GM21737 (cell line): ENCODE measurements at regions not wholly inside any gene's neighbourhood (a gene's known extent, or its start where the extent isn't known, plus 50 kb on each side); places are given as distances from the start of the nearest gene placed in this dataset.
"Not testable (repeated sequence)": the region's sequence is repeated elsewhere in the genome, so short reads cannot be mapped to it uniquely, and the experiment has no call there.

Experiments used
- ATAC-seq: cut with Tn5 transposase; IDR thresholded peaks from one replicate; pipeline ENCODE4 v1.9.1; 2021; ENCODE audit warnings: mild to moderate bottlenecking, moderate library complexity; ENCODE audit not compliant: unreplicated experiment

GRCh38 chr21:8194042-8194441 is 2327.3 kb upstream of the TPTE start:
- peak; percentile 57 for ATAC-seq

DNA sequence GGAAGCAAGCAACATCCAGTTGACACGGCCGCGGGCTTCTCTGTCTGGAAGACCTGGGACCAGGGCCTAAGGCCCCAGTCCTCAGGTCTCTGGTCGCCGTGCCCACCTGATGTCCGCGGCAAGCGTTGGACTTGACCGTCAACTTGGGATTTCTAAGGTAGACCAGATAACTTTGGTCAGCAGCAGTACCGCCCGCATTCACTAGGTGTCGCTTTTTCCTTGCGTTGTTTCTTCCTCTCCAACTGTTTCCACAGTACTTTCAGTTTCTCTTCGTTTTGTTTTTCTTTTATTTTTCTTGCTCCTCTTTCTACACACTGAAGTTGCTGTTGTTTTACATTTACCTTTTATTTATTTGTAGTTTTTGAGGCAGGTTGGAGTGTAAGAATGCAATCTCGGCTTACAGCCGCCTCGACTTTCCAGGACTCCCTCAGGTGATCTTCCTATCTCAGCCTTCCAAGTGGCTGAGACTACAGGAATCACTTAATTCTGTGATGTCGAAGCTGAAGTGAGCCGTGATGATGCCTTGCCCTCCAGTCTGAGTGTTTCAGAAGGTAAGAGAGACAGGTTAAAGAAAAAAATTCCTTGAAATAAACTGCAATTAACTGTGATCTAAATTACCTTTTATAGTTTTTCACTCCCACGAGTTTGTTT is 2323.9 kb upstream of the TPTE start:
- peak; percentile 47 for ATAC-seq

- not testable (repeated sequence) for ATAC-seq
These were observed 2316.1 kb upstream of the TPTE start for GRCh38 chr21:8205094-8205891.

DNA sequence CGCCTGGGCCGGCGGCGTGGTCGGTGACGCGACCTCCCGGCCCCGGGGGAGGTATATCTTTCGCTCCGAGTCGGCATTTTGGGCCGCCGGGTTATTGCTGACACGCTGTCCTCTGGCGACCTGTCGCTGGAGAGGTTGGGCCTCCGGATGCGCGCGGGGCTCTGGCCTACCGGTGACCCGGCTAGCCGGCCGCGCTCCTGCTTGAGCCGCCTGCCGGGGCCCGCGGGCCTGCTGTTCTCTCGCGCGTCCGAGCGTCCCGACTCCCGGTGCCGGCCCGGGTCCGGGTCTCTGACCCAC is 2315.5 kb upstream of the TPTE start:
- not testable (repeated sequence) for ATAC-seq

- not testable (repeated sequence) for ATAC-seq
These were observed 2308.3 kb upstream of the TPTE start for GRCh38 chr21:8212986-8213550.

- ATAC-seq, result not testable (repeated sequence)
These were observed 2306.8 kb upstream of the TPTE start for GRCh38 chr21:8214539-8214938.

DNA sequence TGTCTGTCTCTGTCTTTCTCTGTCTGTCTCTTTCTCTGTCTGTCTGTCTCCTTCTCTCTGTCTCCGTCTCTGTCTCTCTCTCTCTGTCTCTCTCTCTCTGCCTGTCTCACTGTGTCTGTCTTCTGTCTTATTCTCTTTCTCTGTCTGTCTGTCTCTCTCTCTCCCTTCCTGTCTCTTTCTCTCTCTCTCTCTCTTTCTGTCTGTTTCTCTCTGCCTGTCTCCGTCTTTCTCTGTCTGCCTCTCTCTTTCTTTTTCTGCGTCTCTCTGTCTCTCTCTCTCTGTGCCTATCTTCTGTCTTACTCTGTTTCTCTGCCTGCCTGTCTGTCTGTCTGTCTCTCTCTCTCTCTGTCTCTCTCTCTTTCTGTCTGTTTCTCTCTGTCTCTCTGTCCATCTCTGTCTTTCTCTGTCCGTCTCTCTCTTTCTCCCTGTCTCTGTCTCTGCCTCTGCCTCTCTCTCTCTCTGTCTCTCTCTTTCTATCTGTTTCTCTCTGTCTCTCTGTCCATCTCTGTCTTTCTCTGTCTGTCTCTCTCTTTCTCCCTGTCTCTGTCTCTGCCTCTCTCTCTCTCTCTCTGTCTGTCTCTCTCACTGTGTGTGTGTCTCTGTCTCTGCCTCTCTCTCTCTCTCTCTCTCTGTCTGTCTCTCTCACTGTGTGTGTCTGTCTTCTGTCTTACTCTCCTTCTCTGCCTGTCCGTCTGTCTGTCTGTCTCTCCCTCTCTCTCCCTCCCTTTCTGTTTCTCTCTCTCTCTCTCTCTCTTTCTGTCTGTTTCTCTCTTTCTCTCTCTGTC is 2291.8 kb upstream of the TPTE start:
- not testable (repeated sequence) for ATAC-seq

GRCh38 chr21:8231252-8231651 is 2290.1 kb upstream of the TPTE start:
- ATAC-seq, result not testable (repeated sequence)

DNA sequence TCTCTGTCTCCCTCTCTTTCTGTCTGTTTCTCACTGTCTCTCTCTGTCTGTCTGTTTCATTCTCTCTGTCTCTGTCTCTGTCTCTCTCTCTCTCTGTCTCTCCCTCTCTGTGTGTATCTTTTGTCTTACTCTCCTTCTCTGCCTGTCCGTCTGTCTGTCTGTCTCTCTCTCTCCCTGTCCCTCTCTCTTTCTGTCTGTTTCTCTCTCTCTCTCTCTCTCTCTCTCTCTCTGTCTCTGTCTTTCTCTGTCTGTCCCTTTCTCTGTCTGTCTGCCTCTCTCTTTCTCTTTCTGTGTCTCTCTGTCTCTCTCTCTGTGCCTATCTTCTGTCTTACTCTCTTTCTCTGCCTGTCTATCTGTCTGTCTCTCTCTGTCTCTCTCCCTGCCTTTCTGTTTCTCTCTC is 2288.4 kb upstream of the TPTE start:
- ATAC-seq, result not testable (repeated sequence)

DNA sequence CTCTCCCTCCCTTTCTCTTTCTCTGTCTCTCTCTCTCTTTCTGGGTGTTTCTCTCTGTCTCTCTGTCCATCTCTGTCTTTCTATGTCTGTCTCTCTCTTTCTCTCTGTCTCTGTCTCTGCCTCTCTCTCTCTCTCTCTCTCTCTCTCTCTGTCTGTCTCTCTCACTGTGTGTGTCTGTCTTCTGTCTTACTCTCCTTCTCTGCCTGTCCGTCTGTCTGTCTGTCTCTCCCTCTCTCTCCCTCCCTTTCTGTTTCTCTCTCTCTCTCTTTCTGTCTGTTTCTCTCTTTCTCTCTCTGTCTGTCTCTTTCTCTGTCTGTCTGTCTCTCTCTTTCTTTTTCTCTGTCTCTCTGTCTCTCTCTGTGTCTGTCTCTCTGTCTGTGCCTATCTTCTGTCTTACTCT is 2287.3 kb upstream of the TPTE start:
- not testable (repeated sequence) for ATAC-seq

GRCh38 chr21:8244723-8245641 is 2276.4 kb upstream of the TPTE start:
- peak; percentile 49 for ATAC-seq

GRCh38 chr21:8245642-8246402 is 2275.6 kb upstream of the TPTE start:
- ATAC-seq, result peak; percentile 83

- ATAC-seq, result not testable (repeated sequence)
These were observed 2269.7 kb upstream of the TPTE start for GRCh38 chr21:8251701-8252100.

DNA sequence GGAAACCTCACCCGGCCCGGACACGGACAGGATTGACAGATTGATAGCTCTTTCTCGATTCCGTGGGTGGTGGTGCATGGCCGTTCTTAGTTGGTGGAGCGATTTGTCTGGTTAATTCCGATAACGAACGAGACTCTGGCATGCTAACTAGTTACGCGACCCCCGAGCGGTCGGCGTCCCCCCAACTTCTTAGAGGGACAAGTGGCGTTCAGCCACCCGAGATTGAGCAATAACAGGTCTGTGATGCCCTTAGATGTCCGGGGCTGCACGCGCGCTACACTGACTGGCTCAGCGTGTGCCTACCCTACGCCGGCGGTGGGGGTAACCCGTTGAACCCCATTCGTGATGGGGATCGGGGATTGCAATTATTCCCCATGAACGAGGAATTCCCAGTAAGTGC is 2266.3 kb upstream of the TPTE start:
- not testable (repeated sequence) for ATAC-seq

DNA sequence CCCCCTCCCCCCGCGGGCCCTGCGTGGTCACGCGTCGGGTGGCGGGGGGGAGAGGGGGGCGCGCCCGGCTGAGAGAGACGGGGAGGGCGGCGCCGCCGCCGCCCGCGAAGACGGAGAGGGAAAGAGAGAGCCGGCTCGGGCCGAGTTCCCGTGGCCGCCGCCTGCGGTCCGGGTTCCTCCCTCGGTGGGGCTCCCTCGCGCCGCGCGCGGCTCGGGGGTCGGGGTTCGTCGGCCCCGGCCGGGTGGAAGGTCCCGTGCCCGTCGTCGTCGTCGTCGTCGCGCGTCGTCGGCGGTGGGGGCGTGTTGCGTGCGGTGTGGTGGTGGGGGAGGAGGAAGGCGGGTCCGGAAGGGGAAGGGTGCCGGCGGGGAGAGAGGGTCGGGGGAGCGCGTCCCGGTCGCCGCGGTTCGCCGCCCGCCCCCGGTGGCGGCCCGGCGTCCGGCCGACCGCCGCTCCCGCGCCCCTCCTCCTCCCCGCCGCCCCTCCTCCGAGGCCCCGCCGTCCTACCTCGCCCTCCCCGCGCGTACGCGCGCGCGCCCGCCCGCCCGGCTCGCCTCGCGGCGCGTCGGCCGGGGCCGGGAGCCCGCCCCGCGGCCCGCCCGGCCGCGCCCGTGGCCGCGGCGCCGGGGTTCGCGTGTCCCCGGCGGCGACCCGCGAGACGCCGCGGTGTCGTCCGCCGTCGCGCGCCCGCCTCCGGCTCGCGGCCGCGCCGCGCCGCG is 2264.1 kb upstream of the TPTE start:
- ATAC-seq, result not testable (repeated sequence)

GRCh38 chr21:8260065-8260627 is 2261.2 kb upstream of the TPTE start:
- not testable (repeated sequence) for ATAC-seq
